ENCODE measurements at regions not wholly inside any gene's neighbourhood (a gene's known extent, or its start where the extent isn't known, plus 50 kb on each side); places are given as distances from the start of the nearest gene placed in this dataset.

- no peak for TF ChIP-seq EZH2 (optimal IDR thresholded peaks at IDR 0.05; ENCODE audit: low read depth, low read length)
- no peak for TF ChIP-seq CTCF (IDR thresholded peaks at IDR 0.05; ENCODE audit: low read length)
- no peak for TF ChIP-seq EZH2phosphoT487 (IDR thresholded peaks at IDR 0.05; ENCODE audit: low read length)
These were observed 158.1 kb upstream of the TENM3 start for GRCh38 chr4:182085051-182085480.

All from MM.1S (cell line).